IPS DF 19.7 (cell line): ENCODE measurements at regions not wholly inside any gene's neighbourhood (a gene's known extent, or its start where the extent isn't known, plus 50 kb on each side); places are given as distances from the start of the nearest gene placed in this dataset.

Experiments
- DNase-seq: peaks from one replicate; pipeline ENCODE4 v3.0.0-alpha.2; 2013; ENCODE audit warnings: low read depth, low spot score

DNA sequence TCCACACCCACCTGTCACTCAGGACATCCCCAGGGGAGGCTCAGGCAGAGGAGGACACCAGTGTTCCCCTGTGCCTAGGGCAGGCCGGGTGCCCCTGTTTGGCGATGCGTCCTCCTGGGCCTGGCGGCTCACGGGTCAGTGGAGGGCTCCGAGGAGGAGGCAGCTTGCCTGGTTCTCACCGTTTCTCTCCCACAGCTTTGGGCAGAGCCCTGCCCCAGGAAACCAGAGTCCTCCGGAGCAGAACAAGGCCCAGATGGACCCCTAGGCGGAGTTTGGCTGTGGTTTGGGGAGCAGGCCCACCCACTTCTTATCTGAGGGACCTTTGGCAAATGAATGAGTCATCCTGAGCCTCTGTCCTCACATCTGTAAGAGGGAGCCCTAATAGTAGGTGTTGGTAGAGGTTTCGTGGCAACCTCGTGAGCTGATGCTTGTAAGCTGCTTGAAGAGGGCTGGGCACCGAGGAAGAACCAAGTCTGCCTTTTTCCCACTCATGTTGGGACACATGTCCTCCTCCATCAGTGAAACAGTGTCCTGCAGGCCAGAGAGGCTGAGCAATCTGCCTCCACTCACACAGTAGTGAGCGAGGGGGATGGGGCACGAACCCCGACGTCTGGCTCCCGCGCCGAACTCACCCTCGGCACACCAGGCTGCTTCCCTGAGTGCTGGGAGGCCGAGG is 247.0 kb upstream of the CIBAR2 start:
- DNase-seq = no peak

DNA sequence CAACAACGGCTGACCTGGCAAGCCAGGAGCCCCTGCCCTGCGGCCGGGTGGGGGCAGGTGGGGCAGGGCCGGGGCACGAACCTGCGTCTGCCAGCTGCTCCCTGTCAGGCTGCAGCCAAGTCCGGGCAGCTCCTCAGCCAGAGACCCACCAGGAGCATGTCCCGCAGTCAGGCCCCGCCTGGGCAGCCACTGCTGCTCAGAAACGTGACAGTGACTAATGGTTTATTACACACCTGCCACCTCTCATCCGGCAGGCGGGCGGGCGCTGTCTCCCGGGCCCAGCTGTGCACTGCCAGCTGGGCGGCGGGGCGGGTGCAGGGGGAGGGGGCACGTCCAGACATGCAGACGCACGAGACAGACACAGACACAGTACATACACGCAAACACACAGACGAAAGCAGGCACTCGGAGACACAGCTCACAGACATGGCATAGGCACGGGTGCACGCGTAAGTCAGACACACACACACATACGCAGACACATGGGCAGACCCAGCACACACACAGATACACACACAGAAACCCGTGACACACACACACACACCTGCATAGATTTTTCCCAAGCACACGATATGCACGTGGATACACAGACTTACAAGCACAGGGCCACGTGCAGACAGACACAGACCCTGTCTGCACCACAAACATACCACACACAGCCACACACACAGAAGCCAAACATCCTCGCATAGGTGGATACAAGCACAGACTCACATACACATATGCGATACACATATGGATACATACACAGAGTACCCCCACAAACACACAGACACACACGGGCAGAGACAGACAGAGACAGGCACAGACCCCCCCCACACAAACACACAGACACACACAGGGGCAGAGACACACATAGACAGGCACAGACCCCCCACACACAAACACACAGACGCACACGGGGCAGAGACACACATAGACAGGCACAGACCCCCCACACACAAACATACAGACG is 248.3 kb upstream of the CIBAR2 start:
- no peak for DNase-seq

DNA sequence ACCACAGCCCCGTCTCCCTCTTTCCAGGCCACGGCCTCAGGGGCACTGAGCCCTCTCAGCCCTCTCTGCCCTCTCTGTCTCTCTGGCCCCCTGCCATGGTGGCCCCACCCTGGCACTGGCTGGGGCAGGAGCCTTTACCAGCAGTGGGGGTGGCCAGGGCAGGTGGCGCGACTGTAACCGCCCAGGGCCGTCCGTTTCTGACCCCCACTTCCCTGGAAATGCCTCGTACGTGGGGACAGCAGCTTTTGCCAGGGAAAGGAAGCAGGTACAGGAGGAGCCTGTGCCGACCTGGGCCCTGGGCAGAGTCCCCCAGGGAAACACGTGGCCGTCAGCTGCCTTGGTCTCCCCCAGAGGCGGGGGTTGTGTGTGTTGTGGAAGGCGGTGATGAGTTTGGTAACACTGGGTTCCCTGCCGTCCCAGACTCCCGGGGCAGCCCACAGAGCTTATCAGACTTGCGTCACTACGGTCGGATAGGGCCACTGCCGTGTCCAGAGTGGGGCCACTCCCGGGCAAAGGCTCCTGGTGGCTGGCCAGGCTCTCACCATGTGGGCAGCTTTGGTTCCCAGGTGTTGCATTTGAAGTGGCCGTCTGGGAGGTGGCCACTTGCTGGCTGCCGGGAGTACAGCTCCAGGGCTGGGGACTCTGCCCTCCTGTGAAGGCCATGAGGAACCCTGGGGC is 249.3 kb upstream of the CIBAR2 start:
- DNase-seq = no peak

DNA sequence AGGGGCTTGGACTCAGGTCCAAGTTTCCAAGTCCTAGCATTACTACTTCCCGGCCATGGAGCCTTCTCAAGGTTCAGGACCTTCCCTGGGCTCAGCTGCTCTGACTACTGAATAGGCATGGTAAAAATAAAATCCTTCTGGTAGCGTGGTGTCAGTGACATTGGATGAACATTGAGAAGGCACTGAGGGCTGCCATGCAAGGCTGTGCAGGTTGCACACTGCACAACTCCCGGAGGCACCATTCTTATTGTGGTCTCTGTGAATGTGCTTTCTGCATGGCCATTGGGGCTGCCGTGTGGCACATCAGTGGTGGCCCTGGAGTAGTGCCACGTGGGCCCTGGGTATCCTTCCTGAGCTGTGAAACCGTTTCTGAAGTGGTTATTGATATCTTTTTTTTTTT is 250.2 kb upstream of the CIBAR2 start:
- DNase-seq = no peak

DNA sequence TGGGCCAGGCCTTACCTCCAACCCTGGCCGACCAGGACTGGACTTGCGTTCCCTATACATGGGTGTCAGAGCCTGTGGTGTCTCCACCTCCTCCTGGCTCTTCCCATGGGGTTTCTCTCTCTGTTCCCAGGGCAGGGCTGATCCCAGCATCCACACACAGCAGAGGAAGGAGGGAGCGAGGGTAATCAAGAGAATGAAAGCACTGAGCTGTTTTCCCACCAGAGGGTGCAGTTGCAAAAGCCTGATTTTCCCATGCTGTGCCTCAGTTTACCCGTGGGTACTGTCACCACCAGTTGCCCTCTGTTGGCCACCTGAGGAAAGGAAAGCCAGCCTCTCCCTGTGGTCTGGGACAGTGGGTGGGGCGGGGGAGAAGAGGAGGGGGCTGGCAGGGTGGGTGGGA is 249.7 kb upstream of the GSE1 start:
- no peak for DNase-seq

DNA sequence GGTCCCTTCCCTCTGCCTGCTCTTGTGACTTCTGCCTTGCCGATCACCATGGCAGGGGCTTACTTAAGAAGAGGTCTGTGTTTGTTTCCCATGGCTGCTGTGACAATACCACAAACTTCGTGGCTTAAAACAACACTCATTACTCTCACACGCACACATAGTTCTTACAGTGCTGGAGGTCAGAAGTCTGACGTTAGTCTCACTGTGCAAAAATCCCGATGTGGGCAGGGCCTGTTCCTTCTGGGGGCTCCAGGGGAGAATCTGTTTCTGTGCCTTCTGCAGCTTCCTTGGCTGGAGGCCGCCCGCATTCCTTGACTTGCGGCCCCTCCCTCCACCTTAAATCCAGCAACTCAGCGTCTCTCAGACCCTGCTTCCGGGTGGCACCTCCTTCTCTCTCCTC is 249.2 kb upstream of the GSE1 start:
- DNase-seq = no peak

DNA sequence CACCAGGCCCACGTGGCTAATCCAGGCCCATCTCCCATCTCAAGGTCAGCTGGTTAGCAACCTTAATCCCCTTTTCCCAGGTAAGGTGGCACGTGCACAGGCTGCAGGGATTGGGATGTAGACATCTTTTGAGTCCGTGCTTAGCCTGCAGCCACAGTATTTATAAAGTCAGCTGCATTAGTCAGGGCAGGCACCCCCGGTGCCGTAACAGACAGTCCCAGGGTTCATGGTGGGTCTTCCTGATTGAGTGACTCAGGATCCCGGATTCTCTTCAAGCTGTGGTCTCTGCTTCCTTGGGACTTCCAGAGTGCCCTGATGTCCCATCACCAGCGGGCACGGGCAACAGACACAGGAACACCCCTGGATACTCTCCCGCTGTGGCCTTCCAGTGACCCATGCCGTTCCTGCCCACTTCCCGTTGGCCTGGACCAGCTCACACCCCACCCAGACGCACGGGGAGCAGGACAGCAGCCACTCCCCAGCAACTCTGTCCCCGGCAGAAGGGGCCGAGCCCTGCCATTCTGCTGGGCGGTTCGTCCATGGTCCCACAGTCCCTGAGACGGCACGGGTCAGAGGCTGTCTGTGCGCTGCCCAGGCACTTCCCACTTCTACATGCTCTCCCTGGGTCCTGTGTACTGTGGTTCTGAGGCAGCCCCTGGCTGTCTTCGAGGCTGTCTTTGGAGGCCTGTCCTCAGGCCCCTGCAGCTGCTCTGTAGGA is 248.6 kb upstream of the GSE1 start:
- no peak for DNase-seq

DNA sequence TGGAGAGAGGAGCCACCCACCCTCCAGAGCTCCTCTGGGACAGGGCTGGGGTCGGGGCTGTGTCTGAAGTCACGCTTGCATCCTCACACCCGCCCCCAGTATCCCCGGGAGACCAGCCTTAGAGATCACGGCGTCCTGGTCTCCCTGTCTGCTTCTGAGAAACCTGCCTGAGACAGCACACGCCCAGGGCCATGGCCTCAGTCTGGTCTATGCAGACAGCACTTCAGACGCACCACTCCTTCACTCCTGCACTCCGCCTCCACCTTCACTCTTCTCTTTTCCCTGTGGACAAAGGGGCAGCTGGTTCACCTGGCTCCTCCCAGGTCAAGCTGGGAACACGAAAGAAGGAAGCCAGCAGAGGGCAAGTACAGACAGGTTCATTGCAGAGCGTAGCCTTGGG is 248.0 kb upstream of the GSE1 start:
- no peak for DNase-seq

DNA sequence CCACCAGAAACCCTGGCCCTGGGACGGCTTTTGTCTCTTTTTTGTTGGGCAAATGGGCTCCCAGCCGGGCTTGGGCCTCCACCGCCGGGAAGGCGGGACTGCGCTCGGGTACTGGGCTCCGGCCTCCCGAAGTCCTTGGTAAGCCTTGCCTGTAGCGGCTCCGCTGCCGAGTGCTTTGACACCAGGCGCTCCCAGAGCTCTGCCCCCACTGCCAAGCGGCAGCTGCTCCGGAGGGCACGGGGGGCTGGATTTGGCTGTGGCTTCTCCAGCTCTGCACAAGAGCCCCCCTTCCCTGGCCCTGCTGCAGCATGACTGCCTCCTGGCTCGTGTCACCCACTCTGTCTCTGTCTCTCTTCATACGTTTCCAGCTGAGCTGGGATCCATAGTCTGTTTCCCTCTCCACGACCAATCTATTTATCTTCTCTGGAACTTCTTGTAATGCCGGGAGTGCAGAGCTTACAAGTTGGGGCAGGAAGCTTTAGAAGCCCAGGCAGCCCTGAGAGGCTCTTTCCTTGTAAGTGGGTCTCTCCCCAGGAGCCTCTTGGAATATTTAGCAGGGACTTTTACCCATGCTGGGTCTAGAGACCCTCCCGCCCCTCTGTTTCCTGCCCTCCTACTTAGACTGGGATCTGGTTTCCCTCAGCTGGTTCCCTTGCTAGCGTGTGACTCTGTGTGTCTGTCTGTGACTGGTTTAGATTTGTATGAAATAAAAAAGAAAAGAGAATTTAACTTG is 246.9 kb upstream of the GSE1 start:
- no peak for DNase-seq

DNA sequence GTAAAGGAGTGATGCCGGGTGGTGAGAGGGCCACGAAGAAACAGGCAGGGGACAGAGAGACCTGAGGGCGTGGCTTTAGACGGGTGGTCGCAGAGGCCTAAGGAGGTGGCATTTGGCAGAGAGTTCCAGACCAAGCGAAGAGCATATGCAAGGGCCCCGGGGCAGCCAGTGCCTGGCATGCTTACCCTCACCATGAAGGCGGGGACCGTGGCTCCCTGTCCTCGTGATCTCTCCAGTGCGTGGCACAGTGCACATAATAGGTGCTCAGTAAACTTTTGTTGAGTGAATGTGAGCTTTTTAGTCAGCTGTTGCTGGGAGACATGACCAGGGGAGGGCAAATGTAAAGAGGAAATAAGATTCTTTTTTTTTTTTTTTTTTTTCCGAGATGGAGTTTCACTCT is 245.6 kb upstream of the GSE1 start:
- DNase-seq = no peak

DNA sequence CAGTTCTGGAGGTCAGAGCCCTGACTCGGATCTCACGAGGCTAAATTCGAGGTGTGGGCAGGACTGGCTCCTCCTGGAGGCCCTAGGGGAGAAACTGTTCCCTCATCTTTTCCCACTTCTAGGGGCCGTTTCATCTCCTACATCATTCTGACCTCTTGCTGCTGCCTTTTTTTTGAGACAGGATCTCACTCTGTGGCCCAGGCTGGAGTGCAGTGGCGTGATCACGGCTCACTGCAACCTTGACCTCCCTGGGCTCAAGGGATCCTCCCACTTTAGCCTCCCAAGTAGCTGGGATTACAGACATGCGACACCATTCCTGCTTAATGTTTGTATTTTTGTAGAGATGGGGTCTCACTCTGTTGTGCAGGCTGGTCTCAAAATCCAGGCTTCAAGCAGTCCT is 244.1 kb upstream of the GSE1 start:
- no peak for DNase-seq

DNA sequence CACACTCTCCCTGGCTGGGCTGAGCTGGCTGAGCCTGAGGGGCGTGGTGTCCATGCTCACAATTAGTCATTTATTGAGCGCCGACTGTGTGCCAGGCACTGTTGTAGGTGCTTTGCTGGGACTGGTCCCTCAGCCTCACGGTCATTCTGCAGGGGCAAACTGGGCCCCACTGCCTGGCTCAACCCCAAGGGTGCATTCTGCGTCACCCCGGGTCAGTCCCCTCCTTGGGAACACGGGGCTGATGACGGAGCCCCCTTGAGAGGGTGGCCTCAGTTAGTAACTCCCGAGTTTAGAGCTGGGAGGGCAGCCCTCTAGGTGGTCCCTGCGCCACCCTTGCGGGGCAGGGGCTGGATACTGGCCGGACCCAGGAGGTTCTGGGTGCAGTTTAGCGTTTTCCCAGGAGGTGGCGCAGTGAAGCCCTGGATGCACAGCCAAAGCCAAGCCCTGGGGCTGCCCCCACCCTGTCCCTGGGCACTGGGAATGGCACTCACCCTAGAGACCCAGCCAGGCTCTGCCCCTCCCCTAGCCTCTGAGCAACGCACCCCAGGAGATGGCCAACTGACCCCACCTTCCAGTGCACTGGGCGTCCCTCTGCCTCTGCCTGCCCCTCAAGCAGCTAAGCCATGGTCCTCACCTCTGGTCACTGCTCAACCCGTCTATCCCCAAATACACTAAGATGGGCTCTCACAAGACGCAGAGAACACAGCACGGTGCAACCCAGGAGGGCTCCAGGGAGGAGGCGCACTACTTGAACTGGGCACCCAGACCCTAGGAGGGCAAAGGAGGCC is 243.2 kb upstream of the GSE1 start:
- DNase-seq = no peak

DNA sequence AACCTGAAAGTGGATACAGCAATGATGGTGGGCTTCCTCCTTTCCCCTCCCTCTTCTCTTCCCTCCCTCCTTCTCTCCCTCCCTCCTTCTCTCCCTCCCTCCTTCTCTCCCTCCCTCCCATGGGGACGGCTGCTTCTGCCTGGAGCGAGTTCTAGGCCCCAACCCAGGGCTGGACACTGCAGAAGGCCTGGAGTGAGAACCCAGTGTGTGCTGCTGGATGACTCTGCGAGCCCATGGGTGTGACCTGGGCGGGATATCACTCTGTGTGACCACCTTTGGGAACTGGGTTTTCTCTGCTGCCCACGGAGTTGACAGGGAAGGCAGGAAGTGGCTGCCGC is 242.6 kb upstream of the GSE1 start:
- no peak for DNase-seq

DNA sequence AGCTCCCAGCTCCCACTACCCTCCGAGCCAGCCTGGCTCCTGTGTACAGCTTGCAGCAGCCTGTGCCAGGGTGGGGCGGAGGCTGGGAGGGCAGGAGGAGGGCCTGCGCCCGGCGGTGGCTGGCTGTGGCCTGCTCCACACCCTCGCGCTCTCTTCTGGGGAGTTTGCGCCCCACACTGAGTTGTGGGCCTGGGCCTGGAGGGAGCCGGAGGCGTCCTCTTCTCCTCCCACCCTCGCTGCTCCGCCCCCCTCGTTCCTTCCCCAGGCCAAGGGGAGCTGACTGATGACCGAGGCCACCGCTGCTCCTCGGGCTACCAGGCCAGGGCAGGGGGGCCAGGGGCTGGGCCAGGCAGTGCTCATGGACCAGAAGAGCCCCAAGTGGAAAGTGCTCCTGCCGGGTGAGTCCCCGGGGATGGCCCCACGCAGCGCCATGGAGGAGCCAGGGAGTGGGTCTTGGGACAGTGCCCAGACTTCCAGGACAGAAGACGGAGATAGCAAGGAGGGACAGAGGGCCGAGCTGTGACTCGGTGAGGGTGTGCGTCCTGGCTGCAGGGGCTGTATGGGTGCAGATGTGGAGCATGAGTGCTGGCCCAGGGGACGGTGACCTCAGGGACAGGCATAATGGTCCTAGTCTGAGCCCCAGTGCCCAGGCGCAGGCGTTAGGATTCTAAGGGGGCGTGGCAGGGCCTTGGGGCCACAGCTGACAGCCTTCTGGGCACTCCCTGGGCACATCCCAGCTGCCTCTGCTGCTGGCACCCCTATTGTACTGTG is 242.1 kb upstream of the GSE1 start:
- no peak for DNase-seq

DNA sequence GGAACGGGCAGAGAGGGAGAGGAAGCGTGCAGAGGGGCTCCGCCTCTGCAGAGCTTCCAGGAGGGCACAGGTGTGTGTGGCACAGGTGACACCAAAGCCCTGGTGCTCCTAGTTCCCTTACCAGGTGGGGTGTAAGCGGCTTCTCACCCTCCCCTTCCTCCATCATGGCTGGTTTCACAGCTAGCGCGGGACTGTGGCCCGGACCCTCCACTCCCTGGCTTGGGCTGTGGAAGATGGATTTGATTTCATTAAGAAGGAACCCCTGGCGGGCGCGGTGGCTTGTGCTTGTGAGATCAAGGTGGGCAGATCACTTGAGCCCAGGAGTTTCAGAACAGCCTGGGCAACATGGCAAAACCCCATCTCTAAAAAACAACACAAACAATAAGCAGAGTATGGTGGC is 241.2 kb upstream of the GSE1 start:
- no peak for DNase-seq

DNA sequence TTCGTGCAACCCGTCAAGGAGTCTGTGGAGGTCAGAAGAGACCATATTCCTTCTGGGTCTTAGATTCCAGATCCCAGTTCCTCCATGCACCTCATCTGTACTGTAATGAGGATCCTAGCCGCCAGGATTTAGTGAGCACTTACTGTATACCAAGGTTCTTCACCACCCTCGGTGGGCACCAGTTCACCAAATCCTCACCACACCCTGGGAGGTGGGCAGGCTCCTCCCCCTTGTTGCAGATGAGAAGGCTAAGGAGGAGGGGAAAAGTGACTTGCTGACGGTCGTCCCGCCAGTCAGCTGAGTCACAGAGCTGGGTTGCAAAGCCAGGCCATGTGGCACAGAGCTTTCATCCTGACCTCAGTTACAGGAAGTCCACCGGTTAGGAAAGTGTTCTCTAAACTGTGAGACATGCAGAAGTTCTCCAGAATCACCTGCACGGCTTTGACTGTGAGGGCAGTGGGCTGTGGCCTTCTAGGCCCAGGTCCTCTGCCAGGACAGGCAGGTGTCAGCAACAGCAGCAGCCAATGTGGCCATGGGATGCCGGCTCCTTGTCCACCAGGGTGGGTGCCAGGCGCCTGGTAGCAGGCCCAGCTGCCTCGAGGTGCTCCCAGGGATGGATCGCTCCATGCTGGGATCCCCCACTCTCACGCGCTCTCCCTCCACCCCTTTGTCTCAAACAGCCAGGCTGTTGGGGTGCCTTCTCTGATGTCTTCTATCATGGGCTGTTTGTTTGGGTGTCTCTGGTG is 240.3 kb upstream of the GSE1 start:
- no peak for DNase-seq

DNA sequence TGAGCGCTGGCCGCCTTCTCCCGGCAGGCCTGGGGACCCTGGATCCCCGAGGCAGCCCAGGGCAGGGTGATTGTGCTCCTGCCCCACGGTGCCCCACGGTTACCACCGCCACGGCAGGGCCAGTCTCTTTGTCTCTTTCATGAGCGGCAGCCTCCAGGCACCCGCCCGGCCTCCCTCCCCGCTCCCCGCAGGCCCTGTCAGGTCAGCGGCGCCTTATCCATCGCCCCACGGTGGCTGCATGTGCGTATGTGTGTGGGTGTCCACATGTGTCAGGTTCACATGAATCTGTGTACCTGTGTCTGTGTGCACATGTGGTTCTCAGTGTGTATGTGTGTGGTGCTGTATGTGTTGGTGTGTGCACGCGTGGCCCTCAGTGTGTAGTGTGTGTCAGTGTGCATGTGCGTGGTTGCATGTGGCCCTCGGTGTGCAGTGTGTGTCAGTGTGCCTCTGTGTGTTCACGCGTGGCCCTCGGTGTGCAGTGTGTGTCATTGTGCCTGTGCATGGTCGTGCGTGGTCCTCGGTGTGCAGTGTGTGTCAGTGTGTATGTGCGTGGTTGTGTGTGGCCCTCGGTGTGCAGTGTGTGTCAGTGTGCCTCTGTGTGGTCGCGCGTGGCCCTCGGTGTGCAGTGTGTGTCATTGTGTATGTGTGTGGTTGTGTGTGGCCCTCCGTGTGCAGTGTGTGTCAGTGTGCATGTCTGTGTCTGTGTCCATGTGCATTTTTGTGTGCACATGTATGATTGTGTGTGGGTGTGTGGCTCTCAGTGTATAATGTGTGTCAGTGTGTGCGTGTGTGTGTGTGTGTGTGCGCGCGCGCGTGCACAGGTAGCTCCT is 239.2 kb upstream of the GSE1 start:
- DNase-seq = no peak

DNA sequence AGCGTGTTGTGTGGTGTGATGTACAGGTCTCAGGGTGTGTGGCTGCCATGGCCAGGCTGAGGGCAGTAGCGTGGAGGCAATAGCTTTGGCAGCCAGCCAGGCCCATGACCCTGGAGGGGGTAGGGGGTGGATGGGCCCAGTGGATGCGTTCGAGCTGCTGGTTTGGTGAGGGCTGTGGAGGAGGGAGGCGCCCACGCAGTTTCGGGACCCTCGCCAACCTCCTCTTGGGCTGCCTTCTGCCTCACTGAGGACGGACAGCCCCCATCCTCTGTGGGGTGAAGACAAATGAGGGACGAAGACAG is 238.6 kb upstream of the GSE1 start:
- no peak for DNase-seq
